H1 (cell line): ENCODE measurements at regions not wholly inside any gene's neighbourhood (a gene's known extent, or its start where the extent isn't known, plus 50 kb on each side); places are given as distances from the start of the nearest gene placed in this dataset.

Experiments used
- EZH2 ChIP-seq: fragments of 200-600 bp; sonication (generic); IDR thresholded peaks from 2 replicates; pipeline ENCODE4 v1.7.1; 2012; ENCODE audit warnings: low read depth, mild to moderate bottlenecking, moderate library complexity, low read length, inconsistent platforms; ENCODE audit not compliant: severe bottlenecking

DNA sequence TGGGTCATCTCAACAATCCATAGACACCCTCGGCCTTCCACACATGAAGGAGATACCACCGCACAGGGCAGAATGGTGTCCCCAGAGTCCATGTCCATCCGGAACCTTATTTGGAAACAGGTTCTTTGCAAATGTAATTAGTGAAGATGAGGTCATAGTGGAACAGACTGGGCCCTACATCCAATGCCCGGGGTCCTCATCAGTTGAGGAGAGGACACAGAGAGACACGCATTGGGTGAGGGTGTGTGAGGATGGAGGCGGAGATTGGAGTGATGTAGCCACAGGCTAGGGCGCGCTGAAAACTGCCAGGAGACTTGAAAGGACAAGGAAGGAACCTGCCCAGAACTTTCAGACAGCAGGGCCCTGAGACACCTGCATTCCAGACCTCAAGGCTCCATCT, 169.4 kb downstream of the ENGASE start (continued):
- no peak for TF ChIP-seq EZH2
